Activated naive CD4-positive, alpha-beta T cell treated with Interleukin-2 at 50 U/mL for 16 hours (primary cell): ENCODE measurements at regions not wholly inside any gene's neighbourhood (a gene's known extent, or its start where the extent isn't known, plus 50 kb on each side); places are given as distances from the start of the nearest gene placed in this dataset.

ENCODE experiments used
- DNase-seq: peaks from one replicate; pipeline ENCODE4 v3.0.0-alpha.2; 2020

DNA sequence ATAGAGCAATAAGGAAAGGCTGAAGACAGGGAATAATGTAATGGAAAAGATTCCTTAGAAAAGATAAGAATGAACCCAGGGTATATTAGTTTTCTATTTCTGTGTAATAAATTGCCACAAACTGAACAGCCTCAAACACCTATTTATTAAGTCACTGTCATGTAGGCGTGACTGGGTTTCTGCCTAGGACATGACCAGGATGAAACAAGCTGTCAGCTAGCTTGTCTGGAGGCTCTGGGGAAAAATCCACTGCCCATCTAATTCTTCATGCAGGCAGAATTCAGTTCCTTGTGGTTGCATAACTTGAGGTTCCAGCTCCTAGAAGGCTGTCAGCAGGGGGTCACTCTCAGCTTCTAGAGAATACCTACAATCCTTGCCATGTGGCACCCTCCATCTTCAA lies 277.7 kb downstream of the TMA16 start:
- no peak for DNase-seq

DNA sequence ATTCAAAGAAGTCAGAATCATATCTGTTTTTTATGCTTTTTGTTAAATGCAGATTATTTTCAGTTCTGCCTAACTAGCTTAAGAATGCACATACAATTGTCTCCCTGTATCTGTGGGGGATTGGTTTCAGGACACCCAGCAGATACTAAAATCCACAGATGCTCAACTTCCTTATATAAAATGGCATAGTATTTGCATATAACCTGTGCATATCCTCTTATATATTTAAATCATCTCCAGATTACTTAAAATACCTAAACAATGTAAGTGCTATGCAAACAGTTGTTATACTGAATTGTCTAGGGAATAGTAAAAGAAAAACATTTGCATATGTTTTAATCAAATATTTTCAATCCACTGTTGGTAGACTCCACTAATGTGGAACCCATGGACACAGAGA lies 279.4 kb downstream of the TMA16 start:
- no peak for DNase-seq

DNA sequence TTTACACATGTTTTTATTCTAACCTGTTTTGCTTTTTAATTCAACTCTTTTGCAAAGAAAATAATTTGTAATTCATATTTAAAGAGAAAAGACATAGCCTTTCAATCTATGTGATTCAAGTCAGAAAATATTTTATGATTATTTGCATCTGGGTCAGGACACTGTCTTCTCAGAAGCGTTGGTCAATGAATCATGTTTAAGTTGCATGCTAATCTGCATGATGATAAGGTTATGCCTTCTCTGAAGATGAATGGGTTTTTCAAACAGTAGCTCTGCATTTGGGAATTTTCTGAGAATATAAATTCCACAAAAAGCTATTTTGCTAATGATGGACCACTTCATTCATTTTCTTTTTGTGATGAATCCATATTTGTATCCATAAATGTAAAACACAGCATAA lies 282.5 kb downstream of the TMA16 start:
- no peak for DNase-seq

GRCh38 chr4:163781726-163782125 lies 287.2 kb downstream of the TMA16 start:
- no peak for DNase-seq

DNA sequence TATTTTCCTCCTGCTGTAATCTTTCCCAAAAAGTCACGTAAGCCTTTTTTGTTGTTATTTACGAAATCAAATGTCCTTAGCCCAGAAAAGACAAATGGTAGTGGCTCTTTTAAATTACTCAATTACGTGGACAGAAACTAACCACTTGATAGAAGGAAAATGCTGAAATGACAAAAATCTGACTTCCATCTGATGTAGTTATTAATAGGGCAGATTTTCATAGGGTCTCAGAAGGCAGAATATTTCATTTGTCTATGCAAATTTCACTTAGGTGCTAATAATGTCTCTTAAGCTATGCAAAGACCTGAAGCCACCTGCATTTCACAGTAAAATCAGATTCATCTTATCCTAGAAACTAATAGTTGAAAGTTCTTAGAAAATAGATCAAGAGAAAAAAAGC lies 295.7 kb downstream of the TMA16 start:
- no peak for DNase-seq

DNA sequence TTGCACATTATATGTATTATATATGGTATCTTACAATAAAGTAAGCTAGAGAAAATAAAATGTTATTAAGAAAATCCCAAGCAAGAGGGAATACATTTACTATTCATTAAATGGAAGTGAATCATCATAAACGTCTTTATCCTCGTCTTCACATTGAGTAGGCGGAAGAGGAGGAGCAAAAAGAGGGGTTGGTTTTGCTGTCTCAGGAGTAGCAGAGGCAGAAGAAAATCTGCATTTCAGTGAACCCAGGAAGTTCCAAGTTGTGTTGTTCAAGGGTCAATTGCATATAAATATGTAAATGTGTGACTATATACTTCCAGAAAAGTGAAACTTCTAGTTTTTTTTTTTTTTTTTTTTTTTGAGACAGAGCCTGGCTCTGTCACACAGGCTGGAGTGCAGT lies 301.4 kb downstream of the TMA16 start:
- DNase-seq: no peak

- no peak for DNase-seq
Measured at GRCh38 chr4:163804001-163804400, 309.5 kb downstream of the TMA16 start.

DNA sequence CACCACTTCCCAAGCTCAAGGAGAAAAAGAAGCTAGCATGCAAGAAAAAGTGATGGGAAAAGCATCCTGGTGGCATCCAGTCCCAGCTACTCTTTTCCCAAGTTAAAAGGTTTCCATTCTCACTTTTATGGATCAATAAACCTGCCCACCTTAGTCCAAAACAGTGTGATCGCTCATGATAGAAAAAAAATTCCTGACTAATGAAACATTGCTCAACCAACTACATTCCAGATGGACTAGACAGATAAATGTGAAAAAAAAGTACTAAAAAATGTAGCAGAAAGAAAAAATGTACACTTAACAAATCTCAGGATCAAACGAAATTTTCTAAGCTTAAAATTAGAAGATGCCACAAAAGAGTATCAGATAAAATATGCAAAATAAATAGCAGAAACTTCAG lies 312.2 kb downstream of the TMA16 start:
- DNase-seq: no peak

DNA sequence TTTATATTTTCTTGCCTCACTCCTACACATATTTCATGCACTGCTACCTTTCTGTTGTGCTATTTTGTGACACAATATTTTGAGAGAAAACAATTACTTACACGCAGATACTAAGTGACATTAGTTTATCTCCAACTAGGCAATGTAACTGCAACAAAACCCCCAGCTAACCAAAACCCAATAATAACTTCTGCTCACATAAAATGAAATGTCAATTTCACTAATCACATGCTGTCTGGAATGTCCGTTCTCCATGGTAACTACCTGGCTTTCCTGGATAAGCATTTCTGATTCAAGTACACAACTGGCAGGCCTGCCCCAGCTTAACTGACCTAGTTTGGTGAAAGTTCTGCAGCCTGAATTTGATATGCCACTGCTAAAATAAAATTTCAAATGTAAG lies 313.5 kb downstream of the TMA16 start:
- no peak for DNase-seq

DNA sequence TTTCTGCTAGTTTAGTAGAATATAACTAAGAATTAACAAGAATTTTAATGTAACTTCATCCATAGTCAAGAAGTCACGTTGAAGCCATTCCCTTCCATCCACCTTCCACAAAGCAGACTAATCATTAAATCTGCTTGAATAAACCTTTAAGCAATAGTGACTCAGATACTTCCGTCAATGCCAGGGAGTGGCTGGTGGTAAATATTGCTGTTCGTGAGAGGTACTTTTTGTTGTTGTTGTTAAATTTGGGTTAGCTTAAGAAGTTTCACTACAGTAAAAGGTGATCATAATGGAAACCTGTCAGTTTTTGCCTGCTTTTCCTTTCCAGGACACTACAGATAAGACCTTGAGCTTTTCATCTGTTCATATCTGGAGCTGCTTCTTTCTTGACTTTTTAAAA lies 316.3 kb downstream of the TMA16 start:
- DNase-seq: no peak

GRCh38 chr4:163815776-163816175 lies 321.3 kb downstream of the TMA16 start:
- DNase-seq: no peak

DNA sequence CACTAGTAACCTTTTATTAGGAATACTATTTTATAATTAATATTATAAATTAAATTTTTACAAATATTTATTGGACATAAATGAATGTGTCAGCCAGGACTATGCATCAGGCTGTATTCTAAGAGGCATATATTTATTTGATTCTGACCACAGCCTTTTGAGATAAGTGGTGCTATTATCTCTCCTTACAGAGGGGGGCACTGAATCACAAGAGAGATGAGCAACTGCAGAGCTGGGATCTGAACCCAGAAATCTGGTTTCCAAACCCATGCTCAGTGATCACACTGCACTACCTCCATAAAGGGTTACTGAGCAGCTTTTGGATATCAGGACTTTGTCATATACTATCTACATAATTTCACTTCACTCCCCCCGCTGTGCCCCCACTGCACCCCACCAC lies 322.0 kb downstream of the TMA16 start:
- DNase-seq: no peak

DNA sequence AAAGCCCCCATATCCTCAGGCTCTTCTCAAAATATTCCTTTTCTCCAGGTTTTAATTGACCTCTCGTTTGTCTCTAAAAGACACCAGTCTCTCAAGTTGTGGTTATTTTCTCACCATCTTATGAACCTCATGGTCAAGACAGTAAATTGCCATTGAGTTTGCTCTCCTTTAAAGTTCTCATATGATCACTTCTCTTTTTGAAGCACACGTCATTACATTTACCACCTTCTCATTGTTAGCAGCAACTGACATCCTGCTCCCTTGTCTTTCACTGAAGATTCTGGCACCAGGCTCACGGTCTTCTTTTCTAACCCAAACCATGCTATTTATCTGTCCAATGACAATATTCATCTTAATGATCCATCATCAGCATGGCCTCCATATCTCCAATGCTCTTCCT lies 324.2 kb downstream of the TMA16 start:
- DNase-seq: no peak

GRCh38 chr4:163833669-163834068 lies 339.2 kb downstream of the TMA16 start:
- DNase-seq: no peak

DNA sequence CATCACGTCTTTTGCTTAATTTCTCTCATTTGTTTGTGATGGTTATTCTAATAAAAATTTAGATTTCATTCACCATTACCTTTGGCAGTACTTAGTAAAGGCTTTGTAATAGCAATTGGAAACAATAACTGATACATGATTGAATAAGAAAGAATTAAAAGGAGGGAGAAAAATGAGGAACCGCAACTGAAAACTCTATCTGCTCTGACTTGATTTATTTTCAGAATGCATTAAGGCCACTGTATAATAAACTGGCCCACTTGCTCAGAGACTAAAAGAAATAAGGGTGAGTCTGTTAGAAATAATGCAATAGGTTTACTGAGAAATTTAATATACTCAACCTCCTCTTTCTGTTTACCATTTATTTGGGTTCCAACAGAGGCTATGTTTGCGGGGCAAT lies 351.5 kb downstream of the TMA16 start:
- no peak for DNase-seq

DNA sequence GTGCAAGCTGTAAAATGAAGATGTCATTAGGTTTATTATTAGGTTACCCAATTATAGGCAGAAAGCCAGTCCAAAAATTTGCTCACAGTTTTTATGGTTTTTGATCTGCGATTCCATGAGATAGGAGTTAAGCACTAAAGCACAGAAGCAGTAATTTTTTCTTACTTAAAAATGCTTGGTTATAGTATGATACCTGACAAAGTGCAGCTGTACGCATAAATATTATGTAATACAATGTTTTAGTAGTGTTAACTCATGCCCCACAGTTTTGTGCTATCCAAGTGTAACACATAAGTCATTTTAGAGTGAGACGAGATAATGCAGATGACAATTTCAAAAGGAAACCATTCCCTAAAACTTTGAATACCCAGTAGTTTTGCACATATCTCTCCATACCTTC lies 357.8 kb downstream of the TMA16 start:
- no peak for DNase-seq

- no peak for DNase-seq
Measured at GRCh38 chr4:163857903-163858302, 363.4 kb downstream of the TMA16 start.

DNA sequence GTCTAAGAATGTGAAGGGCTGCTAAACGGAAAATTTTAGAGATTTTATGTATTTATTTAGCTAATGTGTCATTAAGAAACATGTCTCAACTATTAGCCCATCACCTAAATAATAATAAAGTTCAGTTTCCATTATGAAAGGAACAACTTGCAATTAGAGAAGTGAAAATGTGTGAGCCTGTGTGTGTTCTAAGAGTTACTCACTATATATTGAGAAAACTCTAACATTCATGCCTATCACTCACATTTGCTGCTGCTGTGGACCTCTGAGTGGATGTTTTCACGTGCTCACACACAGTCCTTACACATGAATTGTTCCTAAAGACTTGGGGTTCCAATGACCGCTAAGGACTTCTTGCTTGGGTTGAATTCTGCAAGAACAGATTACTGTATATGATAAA lies 364.0 kb downstream of the TMA16 start:
- no peak for DNase-seq

- DNase-seq: no peak
Measured at GRCh38 chr4:163863082-163863481, 368.6 kb downstream of the TMA16 start.

DNA sequence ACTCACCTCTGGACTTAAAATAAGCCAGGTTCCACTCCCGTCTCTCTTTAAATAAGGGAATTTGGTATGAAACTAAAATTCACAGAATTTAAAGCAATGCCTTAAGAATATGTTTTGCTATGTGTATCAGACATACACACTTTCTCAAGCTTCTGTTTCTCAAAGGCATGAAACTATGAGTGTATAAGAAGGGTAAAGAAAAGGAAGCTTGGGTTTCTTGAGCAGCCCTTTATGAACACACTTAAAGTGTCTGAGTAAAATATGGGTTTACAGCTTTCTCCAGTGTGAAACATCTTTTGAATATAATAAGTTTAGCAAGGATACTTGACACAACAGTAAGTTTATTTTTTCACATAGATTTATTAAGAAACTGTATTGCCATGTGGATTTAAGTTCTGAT lies 370.5 kb downstream of the TMA16 start:
- DNase-seq: no peak

GRCh38 chr4:163866728-163867315 lies 372.3 kb downstream of the TMA16 start:
- DNase-seq: no peak

DNA sequence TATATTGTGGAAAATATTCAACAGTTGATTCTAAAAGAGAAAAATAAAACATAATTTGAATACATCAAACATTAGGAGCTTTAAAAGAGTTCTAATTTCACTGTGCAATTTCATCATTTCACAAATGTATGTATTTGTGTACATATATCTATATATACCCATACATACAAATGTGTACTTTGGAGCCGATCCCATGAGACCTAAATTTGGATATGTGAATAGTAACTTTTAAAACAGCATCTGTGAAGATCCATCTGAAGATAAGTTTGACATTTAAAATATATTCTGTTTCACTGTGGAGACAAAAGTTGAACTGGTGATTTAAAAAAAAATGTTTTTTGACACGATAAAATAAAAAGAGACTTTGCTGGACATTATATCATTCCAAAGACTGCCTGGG lies 374.0 kb downstream of the TMA16 start:
- no peak for DNase-seq

GRCh38 chr4:163871078-163871477 lies 376.6 kb downstream of the TMA16 start:
- no peak for DNase-seq

DNA sequence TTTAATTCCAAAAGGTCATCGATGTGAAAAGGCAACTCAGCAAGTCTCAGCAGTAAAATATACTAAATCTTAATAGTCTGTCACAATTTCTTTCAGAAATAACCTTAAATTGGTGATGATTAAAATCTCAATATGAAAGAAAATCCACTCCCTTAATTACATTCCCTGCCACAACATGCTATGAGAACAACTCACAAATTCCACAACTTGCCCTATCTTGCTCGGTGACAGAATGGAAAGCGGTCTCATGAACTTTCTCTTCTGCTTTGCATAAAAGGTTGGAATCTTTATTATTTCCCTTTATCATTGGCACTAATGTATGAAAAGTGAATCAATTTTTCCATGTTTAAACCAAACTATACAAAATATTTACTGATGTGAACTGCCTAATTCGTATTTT lies 380.8 kb downstream of the TMA16 start:
- DNase-seq: no peak

DNA sequence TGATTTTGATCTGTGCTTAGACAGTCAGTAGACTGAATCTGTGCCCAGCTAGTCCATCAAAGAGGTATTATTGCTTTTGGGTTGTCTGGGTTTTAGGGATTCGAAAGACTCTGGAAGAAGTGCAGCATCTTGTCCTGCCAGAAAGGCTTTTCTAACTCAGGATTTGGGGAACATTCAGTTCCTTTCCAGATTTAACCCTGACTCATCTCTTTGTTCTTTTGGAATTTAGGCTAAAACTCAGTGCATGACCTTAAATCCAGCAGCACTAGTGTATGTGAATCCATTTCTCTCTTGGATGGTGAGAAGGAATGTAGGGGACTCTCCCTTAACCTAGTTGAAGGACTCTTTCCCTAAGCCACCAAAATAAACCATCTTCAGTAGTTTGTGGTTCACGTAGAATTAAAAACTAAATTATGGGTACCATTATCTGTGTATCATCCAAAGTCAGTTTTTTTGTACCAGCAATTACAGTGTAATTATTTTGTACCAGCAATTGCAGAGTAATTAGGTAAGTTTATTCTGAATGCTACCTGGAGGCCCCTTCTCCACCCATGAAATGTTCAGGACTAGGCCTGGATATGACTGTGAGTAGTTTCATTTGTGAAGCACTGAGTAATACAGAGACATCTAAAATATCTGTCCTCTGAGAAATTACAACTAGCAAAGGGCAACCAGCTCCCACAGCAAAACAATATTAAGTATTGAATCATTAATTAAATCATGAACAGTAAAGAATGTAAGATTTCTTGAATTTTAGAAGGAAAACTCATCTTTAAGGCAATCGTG lies 384.0 kb downstream of the TMA16 start:
- DNase-seq: no peak
